SU-DHL-6 (cell line): ENCODE measurements at regions not wholly inside any gene's neighbourhood (a gene's known extent, or its start where the extent isn't known, plus 50 kb on each side); places are given as distances from the start of the nearest gene placed in this dataset.

ENCODE experiments used
- H2AFZ ChIP-seq: fragments of 200-600 bp; sonication (generic); 2 replicates; pipeline ENCODE4 v1.6.1; 2014; ENCODE audit warnings: low read depth, mild to moderate bottlenecking, moderate library complexity, mixed read lengths, antibody characterized with exemption, low read length; ENCODE audit not compliant: severe bottlenecking
- H3F3A ChIP-seq: fragments of 200-600 bp; shearing (Covaris generic); 2 replicates; pipeline ENCODE4 v1.6.0; 2016; ENCODE audit warnings: antibody characterized with exemption, mild to moderate bottlenecking; ENCODE audit not compliant: insufficient read depth
- H3K27ac ChIP-seq: fragments of 200-600 bp; sonication (generic); 2 replicates; pipeline ENCODE4 v1.5.1; 2016; ENCODE audit warnings: low read depth, mild to moderate bottlenecking, low read length, moderate library complexity, mixed read lengths
- H3K27me3 ChIP-seq: fragments of 200-600 bp; sonication (generic), shearing (Covaris generic); 2 replicates; pipeline ENCODE4 v1.6.0; 2014; ENCODE audit warnings: mild to moderate bottlenecking, low read length
- H3K36me3 ChIP-seq: fragments of 200-600 bp; sonication (generic); 2 replicates; pipeline ENCODE4 v1.6.1; 2014; ENCODE audit warnings: mild to moderate bottlenecking, low read length, mixed read lengths
- H3K4me2 ChIP-seq: fragments of 300-600, 200-600 bp; shearing (Covaris generic), sonication (generic); 2 replicates; pipeline ENCODE4 v1.6.0; 2014; ENCODE audit warnings: low read length, low read depth, mild to moderate bottlenecking; ENCODE audit not compliant: poor library complexity, severe bottlenecking
- H3K4me3 ChIP-seq: fragments of 200-600 bp; sonication (generic); 2 replicates; pipeline ENCODE4 v1.5.1; 2014; ENCODE audit warnings: antibody characterized with exemption, low read length, mild to moderate bottlenecking, mixed read lengths; ENCODE audit not compliant: insufficient read depth, poor library complexity, severe bottlenecking
- H3K79me2 ChIP-seq: fragments of 200-600 bp; sonication (generic); 2 replicates; pipeline ENCODE4 v1.6.1; 2014; ENCODE audit warnings: mild to moderate bottlenecking, low read length, moderate library complexity; ENCODE audit not compliant: insufficient read depth
- H3K9ac ChIP-seq: fragments of 200-600 bp; sonication (generic); 2 replicates; pipeline ENCODE4 v1.7.0; 2014; ENCODE audit warnings: mild to moderate bottlenecking, low read length
- H3K9me2 ChIP-seq: fragments of 200-600 bp; sonication (generic); replicated peaks from 2 replicates; pipeline ENCODE4 v1.6.1; 2014; ENCODE audit warnings: low read length; ENCODE audit not compliant: insufficient read depth
- H3K9me3 ChIP-seq: fragments of 200-600 bp; sonication (generic); 2 replicates; pipeline ENCODE4 v1.6.1; 2014; ENCODE audit warnings: low read length, mixed read lengths; ENCODE audit not compliant: insufficient read depth
- H4K20me1 ChIP-seq: fragments of 200-600 bp; sonication (generic); 2 replicates; pipeline ENCODE4 v1.6.1; 2014; ENCODE audit warnings: low read depth, mild to moderate bottlenecking, antibody characterized with exemption, low read length, moderate library complexity, mixed read lengths
- CTCF ChIP-seq: fragments of 200-600 bp; sonication (generic); IDR thresholded peaks from one replicate; pipeline ENCODE4 v1.5.1; 2017; ENCODE audit warnings: antibody characterized with exemption, mild to moderate bottlenecking, low read length, moderate library complexity; ENCODE audit not compliant: insufficient read depth, poor library complexity, severe bottlenecking
- EZH2phosphoT487 ChIP-seq: fragments of 200-600 bp; sonication (generic), shearing (Covaris generic); conservative IDR thresholded peaks from 2 replicates; pipeline ENCODE4 v1.6.1; 2018; ENCODE audit warnings: mild to moderate bottlenecking, antibody characterized with exemption, low read length, moderate library complexity, mixed read lengths

- no peaks in the 10 kb centered on the region for H3K9me2 ChIP-seq
- no peak overlapping the region for H3K27ac ChIP-seq
- H3K4me3 ChIP-seq = no peak overlapping the region
- H3K9me3 ChIP-seq = no peaks in the 10 kb centered on the region
- no peak overlapping the region for H2AFZ ChIP-seq
- H3K27me3 ChIP-seq = no peaks in the 10 kb centered on the region
- TF ChIP-seq CTCF = no peak
- no peak for TF ChIP-seq EZH2phosphoT487
- H3K79me2 ChIP-seq = no peaks in the 10 kb centered on the region
- H3K9ac ChIP-seq = no peak overlapping the region
- no peak overlapping the region for H3K4me2 ChIP-seq
- no peaks in the 10 kb centered on the region for H3F3A ChIP-seq
- no peaks in the 10 kb centered on the region for H4K20me1 ChIP-seq
- no peaks in the 10 kb centered on the region for H3K36me3 ChIP-seq
Measured at GRCh38 chr12:78455991-78456390, 408.6 kb upstream of the SYT1 start.

GRCh38 chr12:78457938-78458337, 406.6 kb upstream of the SYT1 start:
- Histone ChIP-seq H3K27ac (no peak overlapping the region), H2AFZ (no peak overlapping the region), H3K9ac (no peak overlapping the region), H3K36me3 (no peaks in the 10 kb centered on the region), H3F3A (no peaks in the 10 kb centered on the region), H3K9me3 (no peaks in the 10 kb centered on the region), H3K27me3 (no peaks in the 10 kb centered on the region), H3K4me2 (no peak overlapping the region), H3K9me2 (no peaks in the 10 kb centered on the region), H4K20me1 (no peaks in the 10 kb centered on the region), H3K79me2 (no peaks in the 10 kb centered on the region), H3K4me3 (no peak overlapping the region)
- TF ChIP-seq EZH2phosphoT487 (no peak), CTCF (no peak)

- Histone ChIP-seq H3K9me2 (no peaks in the 10 kb centered on the region), H4K20me1 (no peaks in the 10 kb centered on the region), H3K79me2 (no peaks in the 10 kb centered on the region), H3F3A (no peaks in the 10 kb centered on the region), H3K36me3 (no peaks in the 10 kb centered on the region), H3K4me2 (no peak overlapping the region), H3K9me3 (no peaks in the 10 kb centered on the region), H2AFZ (no peak overlapping the region), H3K27me3 (no peaks in the 10 kb centered on the region), H3K27ac (no peak overlapping the region), H3K4me3 (no peak overlapping the region), H3K9ac (no peak overlapping the region)
- TF ChIP-seq CTCF (peak; percentile 40), EZH2phosphoT487 (no peak)
Measured at GRCh38 chr12:78470354-78471195, 394.0 kb upstream of the SYT1 start.
